Activated T-helper 1 cell treated with anti-CD3 and anti-CD28 coated beads, Interleukin-2, amount 50 U/mL, for 16 hours (primary cell): ENCODE measurements at regions not wholly inside any gene's neighbourhood (a gene's known extent, or its start where the extent isn't known, plus 50 kb on each side); places are given as distances from the start of the nearest gene placed in this dataset.

Experiments used
- DNase-seq, 2 donors: peaks; one replicate each; pipeline ENCODE4 v3.0.0-alpha.2; 2020; ENCODE audit warnings: low read depth in 1 of 2, low spot score in 1 of 2

DNA sequence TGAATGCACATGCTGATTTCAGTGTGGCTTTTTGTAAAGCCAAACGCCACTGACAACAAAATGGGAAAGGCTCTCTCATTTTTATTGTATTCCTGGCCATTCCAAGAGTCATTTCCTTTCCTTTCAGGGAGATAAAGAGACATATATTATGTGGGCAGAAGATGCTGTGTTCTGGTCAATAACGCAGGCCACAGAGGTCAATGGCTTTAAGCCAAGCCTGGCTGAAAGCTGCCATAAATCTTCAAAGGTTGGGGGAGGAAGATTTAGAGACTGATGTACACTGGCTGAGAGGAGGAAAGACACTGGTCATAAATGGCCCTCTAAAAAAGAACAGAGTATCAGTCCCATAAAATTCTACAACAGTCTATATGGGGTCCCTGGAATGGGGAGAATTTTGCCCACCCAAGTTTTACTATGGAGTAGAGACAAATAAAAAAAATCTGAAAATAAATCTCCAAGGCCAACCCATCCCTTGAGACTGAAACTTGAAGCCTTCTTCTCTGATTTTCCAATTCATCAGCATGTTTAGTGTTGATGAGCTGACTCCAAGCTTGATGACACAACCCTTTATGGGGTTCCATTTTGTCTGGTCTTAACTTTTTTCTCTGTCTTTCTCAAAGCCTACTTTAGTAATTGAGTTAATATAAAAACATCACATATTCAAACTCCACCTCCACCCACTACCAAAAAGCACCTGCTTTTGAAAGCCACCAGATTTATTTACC lies 152.1 kb upstream of the SLC24A2 start:
- no peak for DNase-seq

DNA sequence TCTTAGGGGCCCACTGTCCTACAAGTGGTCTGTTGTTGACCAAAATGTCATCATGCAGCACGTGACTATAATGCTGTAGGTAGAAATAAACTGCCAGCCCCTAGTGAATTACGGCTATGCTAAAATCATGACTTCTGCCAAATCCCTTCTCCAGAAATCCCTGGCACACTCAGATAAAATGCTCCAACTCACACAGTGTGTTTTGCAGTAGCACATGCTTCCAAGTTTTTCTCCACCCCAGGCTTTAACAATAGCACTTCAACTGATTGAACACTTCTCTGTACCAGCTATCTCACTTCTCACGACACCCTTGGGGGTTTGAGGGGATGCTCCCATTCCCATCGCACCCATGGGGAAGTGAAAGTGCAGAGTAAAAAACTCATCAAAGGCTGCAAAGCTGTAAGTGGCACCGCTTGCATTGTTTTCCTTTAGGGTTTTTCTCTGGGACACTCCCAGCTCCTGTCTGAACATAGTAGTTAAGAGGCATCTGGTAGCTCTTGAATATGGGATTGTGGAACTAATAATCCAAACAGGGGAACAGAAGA lies 151.0 kb upstream of the SLC24A2 start:
- no peak for DNase-seq

DNA sequence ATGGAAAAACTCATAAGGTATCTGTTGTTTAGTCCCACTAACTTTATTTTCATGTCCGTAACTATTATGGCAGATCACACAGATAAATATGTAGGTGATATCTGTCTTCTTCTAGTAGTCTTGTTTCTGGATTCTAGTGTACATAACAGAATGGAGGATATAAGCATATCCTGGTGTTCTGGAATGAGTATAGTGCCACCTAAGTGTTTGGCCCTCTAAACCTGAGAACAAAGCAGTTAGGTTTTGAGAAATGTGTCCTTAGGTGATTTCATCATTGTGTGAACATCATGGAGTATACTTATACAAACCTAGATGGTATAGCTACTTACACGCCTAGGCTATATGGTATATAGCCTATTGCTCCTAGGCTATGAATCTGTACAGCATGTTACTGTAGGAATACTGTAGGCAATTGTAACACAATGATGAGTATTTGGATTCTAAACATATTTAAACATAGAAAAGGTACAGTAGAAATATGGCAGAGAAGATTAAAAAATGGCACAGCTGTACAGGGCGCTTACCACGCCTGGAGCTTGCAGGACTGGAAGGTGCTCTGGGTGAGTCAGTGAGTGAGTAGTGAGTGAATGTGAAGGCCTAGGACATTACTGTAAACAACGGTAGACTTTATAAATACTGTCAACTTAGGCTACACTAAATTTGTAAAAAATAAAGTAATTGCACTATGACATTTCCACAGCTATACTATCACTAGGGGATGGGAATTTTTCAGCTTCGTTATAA lies 150.3 kb upstream of the SLC24A2 start:
- DNase-seq, result no peak

DNA sequence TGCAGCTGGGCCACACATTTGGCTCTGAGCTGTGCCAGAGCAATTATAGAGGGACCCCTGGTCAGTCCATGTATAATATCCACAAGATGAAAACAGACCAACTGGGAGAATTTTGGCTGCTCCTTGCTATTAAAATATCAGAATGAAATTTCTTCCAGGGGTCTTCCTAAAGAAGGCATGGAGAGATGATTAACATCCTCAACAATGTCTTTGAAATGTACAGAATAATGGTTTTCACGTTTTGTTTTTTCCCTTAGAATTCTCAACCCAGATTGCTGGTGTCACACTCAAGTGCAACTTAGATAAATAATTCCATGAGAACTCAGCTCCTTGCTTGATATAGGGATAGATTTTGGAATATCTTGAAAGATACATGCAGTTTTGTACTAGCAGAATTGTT lies 148.3 kb upstream of the SLC24A2 start:
- DNase-seq, result no peak

DNA sequence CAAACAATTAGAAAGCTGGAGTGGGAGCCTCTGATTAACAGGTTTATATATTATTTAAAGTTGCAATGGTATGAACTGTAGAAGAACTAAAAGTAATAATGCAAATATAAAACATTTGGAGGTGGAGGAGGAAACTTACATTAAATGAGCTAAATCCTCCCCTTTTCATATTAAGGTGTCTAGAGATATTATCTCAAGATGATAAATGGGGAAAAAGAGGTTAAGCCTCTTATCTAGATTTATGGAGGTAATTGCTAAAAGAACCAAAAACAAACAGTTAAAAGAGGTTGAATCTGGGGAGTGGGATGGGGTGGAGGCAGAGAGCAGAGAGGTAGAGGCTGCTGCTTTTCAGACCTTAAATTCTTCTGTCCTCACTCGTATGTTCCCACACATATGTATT lies 147.8 kb upstream of the SLC24A2 start:
- DNase-seq, result no peak

DNA sequence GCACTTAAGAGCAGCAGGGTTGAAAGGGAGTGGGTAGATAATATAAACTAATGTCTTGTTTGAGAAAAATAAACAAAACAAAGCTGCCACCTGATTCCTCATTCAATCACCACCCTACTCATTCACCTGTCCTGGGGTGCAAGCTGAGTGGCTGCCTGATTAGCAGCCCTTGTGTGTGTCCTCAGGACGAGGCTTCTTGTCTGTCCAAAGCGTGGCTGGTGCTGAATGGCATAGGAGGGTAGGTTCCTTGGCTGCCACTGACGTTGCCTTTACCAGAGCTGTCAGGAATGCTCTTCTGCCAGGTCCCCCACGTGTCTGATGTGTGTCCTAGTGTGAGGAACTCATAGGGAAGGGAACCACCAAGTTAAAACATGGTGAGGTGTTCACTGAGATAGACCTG lies 146.6 kb upstream of the SLC24A2 start:
- no peak for DNase-seq

DNA sequence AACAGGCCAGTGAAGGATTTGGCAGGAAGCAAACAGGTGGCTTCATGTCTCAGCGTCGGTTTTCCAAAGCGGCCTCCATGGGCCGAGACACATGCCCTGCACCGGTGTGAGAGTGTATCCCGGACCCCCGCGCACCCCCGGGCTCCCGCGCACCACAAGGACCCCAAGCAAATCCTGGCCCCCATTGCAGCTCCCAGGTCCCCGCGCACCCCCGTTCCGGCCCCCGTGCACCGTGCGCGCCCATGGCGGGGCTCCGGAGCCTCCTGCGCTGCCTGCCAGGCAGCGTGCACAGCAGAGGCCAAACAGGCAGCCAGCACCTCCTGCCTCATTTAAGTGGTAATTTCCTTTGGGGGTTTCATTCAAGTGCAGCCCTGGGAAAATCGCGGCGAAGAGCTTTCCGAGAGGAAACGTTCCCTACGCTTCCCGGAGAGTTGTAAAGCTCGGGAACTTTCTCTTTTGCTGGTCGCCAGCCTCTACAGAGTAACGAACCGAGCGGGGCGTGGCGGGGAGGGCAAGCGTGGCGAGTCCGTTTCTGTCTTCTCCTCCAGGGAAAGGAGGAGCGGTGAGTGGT lies 145.5 kb upstream of the SLC24A2 start:
- DNase-seq, result no peak

DNA sequence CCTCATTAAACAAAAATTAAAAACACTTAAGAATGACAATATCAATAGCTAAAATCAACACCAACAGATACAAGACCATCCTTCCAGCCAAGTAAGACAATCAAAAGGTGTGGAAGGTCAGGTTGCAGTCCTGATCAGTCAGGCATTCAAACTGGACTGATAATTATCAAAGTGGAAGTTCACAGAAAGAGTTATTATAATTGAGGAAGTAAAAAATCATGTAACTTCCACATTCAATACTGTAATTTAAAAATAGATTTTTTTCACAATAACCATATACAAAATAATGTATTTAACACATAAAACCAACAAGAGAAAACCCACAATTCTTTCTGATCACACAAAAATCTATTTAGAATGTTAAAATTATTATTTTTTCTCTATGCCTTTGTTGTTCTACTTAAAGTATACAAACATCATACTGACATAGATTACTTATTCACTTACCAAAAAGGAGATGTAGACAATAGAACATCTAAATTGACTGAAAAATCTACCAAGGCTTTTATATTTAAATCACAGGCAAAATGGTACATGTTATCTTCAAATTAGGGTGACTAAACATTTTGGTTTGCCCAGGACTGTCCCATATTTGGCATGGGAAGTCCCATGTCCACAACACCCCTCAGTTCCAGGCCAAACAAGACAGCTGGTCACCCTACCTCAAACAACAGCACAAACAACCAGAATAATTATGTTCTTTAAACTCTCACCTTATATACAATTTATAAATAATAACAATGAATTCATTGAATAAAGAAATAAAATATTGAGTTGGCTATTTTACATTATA lies 142.5 kb upstream of the SLC24A2 start:
- DNase-seq, result no peak

DNA sequence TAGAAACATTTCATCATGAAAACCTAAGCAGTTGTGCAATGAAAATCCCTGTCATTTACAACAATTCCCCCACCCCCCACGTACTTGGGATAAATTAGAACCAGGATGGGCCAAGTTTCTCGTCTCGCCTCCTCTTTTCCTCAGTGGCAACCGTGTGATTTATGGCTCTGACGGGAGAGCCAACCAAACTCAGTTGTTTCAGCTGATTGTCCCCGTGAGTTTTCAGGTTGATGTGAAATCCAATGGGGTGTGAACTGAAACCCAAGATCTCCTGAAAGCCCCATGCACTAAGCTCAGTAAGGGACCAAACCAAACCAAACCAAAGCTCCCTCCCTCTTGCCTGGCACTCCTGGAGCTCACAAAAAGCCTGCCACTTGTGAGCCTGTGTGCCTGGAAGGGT lies 138.7 kb upstream of the SLC24A2 start:
- DNase-seq, result no peak

DNA sequence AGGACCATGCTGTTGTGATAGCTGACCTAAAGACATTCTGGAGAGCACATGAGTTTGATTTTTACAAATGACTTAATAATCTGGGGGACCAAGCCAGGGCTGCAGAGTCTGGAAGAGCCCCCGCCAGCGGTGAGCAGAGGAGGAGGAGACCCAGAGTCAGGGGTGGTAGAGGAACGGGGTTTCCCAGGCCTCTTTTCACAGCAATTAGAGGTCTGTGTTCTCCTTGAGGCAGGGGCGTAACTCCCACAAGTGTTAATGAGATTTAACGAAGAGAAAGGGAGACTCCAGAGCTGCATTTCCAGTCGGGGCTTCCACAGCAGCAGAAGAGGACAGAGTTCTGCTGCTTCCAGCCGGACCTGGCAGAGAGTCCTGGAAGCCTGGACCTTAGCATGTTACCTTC lies 137.9 kb upstream of the SLC24A2 start:
- no peak for DNase-seq

DNA sequence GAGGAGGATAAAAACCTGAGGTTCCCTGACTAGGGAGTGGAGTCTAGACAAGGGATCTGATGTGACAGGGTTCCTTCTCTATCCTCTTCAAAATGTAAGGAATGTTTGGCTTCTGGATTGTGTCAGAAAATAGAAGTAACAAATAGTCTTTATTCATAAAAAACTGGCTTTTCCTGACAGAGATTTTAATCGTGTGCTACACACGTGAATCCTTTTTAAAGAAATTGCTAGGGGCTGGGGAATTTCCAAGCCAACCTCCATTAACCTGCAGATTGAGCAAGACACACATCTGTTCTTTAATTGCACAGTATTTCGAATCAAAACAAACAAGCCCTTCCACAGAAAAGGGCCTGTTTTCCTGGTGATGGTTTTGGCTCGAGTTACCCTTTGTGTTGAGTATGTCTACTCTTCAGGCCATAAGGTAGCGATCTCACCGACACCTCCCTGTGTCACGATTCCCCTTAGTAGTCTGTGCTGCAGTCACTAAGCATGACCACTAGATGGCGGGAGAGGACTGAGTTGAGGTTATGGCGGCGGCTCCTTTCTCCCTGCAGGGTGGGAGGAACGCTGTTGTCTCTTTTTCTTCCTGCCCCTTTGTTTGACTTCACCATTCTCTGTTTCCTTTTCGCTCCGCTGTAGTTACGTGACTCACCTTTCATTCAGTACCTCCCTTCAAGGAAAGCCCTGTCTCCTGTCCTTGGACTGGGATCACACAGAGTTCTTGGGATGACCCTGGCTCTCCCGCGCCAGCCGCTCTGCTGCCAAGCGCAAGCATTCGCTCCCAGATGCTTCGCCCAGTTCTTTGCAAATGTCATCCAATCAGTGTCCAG lies 137.1 kb upstream of the SLC24A2 start:
- peak; percentile 38 to 67 for DNase-seq

DNA sequence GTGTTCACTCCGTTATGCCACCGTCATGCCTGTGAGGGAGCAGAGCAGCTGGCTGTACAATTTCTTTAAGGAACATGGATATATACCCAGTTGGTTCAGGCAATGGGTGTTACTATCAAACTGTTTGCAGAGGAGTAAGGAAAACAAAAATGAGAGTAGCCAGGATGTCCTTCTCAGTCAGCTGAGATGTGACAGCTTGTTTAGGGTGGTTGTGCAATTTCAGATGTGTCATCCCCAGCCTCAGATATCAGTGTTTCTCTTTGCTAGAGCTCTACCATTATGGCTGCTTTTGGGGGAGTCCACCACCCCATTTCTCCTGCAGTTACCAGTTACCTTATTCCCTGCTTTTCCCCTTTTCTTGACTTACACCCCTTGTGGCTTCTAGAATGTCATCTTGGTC lies 135.2 kb upstream of the SLC24A2 start:
- DNase-seq, result no peak

DNA sequence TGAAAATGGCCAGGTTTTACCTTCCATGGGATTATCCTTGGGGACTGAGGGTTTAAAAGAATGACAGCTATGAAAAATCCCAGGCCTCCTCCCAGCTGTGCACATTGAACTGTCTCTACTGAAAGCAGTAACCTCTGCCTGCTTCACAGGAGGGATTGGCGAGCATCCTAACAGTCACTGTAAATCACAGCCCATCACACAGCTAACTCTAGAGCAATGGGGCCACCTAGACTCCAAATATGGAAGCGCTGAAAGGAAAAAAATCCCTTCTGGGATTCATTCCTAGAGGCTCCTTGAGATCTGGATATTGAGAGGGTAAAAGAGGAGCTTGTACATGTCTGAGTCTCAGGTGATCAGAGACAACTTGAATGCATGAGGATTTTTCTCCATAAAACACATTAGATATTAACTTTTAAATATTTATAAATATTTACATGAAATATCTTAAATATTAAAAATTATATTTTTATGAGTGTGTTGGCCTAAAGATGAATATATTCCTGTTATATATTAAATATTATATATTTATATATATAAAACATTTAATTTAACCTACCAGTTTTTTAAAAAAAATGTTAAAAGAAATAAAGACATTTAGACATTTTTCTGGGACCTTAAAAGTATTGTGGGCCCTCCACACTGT lies 133.8 kb upstream of the SLC24A2 start:
- DNase-seq, result no peak

DNA sequence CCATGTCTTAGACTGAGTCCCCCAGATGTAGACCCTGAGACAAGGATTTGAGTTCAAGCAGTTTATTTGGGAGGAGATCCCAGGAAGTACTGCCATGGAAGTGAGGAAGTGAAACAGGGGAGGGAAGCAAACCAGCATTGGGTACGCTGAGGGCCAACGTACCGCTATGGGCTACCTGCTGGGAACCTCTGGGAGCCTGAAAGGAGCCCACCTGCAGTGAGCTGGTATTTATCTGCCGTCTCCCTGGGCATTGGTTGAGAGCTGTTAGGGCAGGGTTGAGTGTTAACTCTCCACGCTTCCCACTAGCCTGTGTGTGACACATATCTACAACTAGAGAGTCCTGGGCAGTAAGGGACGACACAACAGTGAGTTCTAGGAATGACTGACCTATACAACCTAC lies 131.6 kb upstream of the SLC24A2 start:
- no peak for DNase-seq

DNA sequence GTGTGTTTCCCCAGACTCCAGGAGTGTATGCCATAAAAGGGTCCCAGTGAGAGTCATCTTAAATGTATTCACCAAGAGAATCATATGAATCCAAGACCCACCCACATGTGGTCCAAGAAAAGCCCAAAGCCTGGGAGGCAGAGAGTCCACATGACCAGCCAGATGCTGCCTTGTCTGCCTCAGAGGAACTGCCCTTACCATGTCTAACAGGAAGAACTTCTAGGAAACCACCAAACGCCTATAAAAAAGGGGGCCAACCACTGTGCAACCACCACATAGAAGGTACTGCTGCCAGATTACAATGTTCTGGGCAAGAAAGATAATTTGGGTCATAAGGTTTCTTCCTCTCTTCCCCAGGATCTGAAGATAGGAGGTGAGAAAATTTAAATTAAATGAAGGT lies 129.8 kb upstream of the SLC24A2 start:
- DNase-seq, result no peak

DNA sequence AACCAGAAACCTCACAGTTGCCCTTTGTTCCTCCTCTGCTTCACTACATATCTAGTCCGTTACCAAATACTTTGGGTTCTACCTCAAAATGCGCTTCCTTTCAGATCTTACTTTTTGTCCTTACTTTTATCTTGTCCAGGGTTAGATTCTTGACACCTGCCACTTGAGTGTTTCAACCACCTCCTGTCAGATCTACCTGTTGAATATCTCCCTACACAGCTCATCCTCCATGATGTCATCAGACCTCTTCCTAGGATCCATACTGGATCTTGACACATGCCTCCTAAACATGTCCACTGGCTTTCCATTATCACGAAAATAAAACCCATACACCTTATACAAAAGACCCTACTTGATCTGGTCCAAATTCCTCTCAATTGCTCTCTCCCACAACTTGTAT lies 125.2 kb upstream of the SLC24A2 start:
- no peak for DNase-seq

DNA sequence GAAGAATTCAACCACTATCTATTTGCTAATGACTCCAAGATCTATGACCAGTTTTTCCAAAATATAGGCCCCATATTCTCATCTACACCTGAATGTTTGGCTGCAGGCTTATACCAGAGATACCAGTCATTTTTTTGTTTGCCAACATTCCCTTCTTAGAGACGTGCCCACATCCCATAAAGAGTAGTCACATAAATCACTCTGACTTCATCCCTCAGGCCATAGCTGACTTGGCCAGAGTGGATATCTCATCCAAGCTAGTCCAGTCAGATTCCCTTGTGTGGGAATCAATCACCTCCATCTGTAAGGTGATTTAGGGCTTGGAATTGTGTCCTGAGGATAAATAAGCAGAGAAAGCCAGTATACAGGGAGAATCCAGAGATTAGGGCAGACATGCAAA lies 124.3 kb upstream of the SLC24A2 start:
- DNase-seq, result no peak

DNA sequence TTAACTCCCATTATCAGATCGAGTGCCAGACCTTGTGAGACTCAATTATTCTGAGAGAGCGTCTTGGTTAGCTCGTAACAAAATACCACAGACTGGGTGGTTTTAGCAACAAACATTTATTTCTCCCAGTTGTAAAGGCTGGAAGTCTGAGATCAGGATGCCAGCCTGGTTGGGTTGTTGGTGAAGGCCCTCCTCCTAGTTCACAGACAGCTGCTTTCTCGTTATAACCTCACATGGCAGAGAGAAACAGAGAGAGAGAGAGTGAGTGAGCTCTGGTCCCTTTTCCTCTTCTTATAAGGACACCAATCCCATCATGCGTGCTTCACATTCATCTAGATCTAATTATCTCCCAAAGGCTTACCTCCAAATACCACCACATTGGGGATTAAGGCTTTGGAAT lies 114.2 kb upstream of the SLC24A2 start:
- no peak for DNase-seq

DNA sequence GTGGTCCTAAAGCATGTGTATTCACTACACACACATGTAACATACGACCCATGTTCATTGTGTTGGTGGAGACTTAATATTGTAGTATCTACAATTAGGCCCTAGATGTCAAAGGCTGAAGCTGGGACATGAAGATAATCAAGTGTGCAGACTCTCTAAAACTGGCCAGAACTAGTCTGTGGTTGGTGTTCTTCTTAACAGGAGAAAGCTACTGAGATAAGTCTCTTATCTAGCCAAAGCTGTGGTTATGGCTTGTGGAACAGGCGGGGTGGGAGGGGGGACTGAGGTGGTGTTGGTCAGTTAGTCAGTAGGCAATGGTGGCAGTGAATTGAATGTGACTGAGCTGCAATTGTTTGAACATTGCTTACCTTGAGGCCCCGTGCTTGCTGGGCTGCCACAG lies 112.7 kb upstream of the SLC24A2 start:
- DNase-seq, result no peak

DNA sequence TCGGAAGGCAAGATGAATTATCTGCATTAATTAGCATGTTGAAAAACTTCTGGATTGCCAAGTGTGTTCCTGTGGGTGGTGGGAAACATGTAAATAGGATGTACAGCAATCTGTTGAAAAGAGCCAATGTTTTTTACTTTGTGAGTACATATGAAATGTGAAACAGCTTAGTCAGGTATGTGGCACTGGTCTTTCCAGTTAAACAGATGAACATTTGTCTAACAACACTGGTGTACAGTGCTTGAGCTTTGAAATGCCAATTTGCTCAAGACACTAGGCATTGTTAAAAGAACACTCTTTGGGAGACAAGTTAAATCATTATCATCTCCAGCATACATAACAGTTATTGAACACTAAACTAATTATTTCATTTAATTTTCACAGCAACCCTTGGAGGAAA lies 107.3 kb upstream of the SLC24A2 start:
- DNase-seq, result no peak
